ENCODE measurements at regions not wholly inside any gene's neighbourhood (a gene's known extent, or its start where the extent isn't known, plus 50 kb on each side); places are given as distances from the start of the nearest gene placed in this dataset.

- Histone ChIP-seq H3K27me3 (ENCODE audit: control insufficient read depth in 1 of 2, insufficient read depth in 2 of 2, low read length in 2 of 2) (no peaks in the 10 kb centered on the region), H3K9me3 (ENCODE audit: control insufficient read depth in 1 of 2, insufficient read depth in 1 of 2, low read length in 2 of 2) (peaks cover 10 to 12% of the 10 kb centered on the region in 2 experiments), H3K4me1 (ENCODE audit: insufficient read depth, low read length) (no peaks in the 10 kb centered on the region), H3K27ac (ENCODE audit: low read depth in 1 of 2, low read length in 2 of 2) (no peak overlapping the region), H3K4me3 (ENCODE audit: low read length) (no peak overlapping the region), H3K36me3 (ENCODE audit: insufficient read depth, low read length) (no peaks in the 10 kb centered on the region)
- TF ChIP-seq, protein P1, sequence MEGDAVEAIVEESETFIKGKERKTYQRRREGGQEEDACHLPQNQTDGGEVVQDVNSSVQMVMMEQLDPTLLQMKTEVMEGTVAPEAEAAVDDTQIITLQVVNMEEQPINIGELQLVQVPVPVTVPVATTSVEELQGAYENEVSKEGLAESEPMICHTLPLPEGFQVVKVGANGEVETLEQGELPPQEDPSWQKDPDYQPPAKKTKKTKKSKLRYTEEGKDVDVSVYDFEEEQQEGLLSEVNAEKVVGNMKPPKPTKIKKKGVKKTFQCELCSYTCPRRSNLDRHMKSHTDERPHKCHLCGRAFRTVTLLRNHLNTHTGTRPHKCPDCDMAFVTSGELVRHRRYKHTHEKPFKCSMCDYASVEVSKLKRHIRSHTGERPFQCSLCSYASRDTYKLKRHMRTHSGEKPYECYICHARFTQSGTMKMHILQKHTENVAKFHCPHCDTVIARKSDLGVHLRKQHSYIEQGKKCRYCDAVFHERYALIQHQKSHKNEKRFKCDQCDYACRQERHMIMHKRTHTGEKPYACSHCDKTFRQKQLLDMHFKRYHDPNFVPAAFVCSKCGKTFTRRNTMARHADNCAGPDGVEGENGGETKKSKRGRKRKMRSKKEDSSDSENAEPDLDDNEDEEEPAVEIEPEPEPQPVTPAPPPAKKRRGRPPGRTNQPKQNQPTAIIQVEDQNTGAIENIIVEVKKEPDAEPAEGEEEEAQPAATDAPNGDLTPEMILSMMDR (IDR thresholded peaks at IDR 0.05) = no peak
- Mint-ChIP-seq H3K4me1 (ENCODE audit: low read depth) (no peaks in the 10 kb centered on the region), H3K4me3 (no peak overlapping the region), H3K9me3 (peaks cover 7% of the 10 kb centered on the region), H3K36me3 (ENCODE audit: low read depth) (peaks cover 14% of the 10 kb centered on the region), H3K27ac (no peak overlapping the region), H3K27me3 (no peaks in the 10 kb centered on the region)
- ChIA-PET POLR2A (no interaction called here), CTCF (interaction anchor here (0.9 to 1.3 kb wide), 2 partner anchors 157 to 169 kb away, joined by 3 to 5 read pairs; no protein-coding TSS in a partner anchor)
- ATAC-seq (ENCODE audit: poor library complexity) = no peak
- no peak for DNase-seq
- intact Hi-C loops (cut with DNase I, micrococcal nuclease) = no loop called here
Measured at GRCh38 chr6:149202952-149203351, 114.6 kb upstream of the TAB2 start.

- no peaks in the 10 kb centered on the region for H3K27me3 ChIP-seq (ENCODE audit: control insufficient read depth in 1 of 2, insufficient read depth in 2 of 2, low read length in 2 of 2)
- Mint-ChIP-seq H3K9me3 (peaks cover 7% of the 10 kb centered on the region), H3K4me3 (no peak overlapping the region), H3K27me3 (no peaks in the 10 kb centered on the region), H3K4me1 (ENCODE audit: low read depth) (no peaks in the 10 kb centered on the region), H3K27ac (no peak overlapping the region), H3K36me3 (ENCODE audit: low read depth) (peaks cover 8% of the 10 kb centered on the region)
- no peak overlapping the region for H3K27ac ChIP-seq (ENCODE audit: low read depth in 1 of 2, low read length in 2 of 2)
- ATAC-seq (ENCODE audit: poor library complexity) = no peak
- intact Hi-C loops (cut with DNase I, micrococcal nuclease) = no loop called here
- ChIA-PET CTCF (interaction anchor here (0.9 kb wide), 1 partner anchor 169 kb away, joined by 5 read pairs; no protein-coding TSS in a partner anchor), POLR2A (interaction anchor here (0.6 kb wide), 1 partner anchor 114 kb away, joined by 3 read pairs; the partner anchor contains the start of gene TAB2)
- peaks cover 9 to 12% of the 10 kb centered on the region in 2 experiments for H3K9me3 ChIP-seq (ENCODE audit: control insufficient read depth in 1 of 2, insufficient read depth in 1 of 2, low read length in 2 of 2)
- H3K4me3 ChIP-seq (ENCODE audit: low read length) = no peak overlapping the region
- DNase-seq = no peak
- H3K36me3 ChIP-seq (ENCODE audit: insufficient read depth, low read length) = no peaks in the 10 kb centered on the region
- TF ChIP-seq, protein P1 (IDR thresholded peaks at IDR 0.05) = no peak
- no peaks in the 10 kb centered on the region for H3K4me1 ChIP-seq (ENCODE audit: insufficient read depth, low read length)
Measured at GRCh38 chr6:149203509-149203908, 114.0 kb upstream of the TAB2 start.

DNA sequence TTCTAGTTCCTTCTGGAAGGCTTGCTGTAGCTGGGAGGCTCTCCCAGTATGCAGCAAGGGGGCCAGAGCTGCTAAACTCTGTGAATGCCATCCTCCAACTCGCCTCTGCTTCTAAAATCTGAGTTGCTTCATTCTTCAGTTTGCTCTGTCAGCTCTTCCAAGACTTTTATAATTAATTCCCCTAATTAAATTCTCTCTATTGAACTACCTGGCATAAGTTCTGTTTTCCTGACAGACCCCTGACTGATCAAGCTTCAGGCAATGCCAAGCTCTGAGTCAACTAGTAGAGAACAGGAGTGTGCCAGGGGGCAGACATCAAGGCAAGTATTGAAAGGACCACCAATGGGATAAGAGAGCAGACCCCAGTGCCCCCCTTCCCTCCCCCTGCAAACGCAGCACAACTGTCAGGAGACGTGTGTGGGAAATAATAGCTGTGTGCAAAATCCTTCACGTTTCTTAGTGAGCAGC is 109.3 kb upstream of the TAB2 start:
- H3K9me3 Mint-ChIP-seq = no peaks in the 10 kb centered on the region
- Histone ChIP-seq H3K9me3 (ENCODE audit: control insufficient read depth in 1 of 2, insufficient read depth in 1 of 2, low read length in 2 of 2) (no peaks in the 10 kb centered on the region), H3K36me3 (ENCODE audit: insufficient read depth, low read length) (no peaks in the 10 kb centered on the region), H3K27ac (ENCODE audit: low read depth in 1 of 2, low read length in 2 of 2) (no peak overlapping the region), H3K4me3 (ENCODE audit: low read length) (no peak overlapping the region), H3K4me1 (ENCODE audit: insufficient read depth, low read length) (peaks cover 27% of the 10 kb centered on the region), H3K27me3 (ENCODE audit: control insufficient read depth in 1 of 2, insufficient read depth in 2 of 2, low read length in 2 of 2) (no peaks in the 10 kb centered on the region)
- ChIA-PET CTCF (no interaction called here), POLR2A (no interaction called here)
- no peak overlapping the region for H3K27ac Mint-ChIP-seq
- H3K4me3 Mint-ChIP-seq = no peak overlapping the region
- ATAC-seq (ENCODE audit: poor library complexity) (no peak), DNase-seq (no peak)
- no peaks in the 10 kb centered on the region for H3K36me3 Mint-ChIP-seq (ENCODE audit: low read depth)
- peaks cover 23% of the 10 kb centered on the region for H3K4me1 Mint-ChIP-seq (ENCODE audit: low read depth)
- intact Hi-C loops (cut with DNase I, micrococcal nuclease) = no loop called here
- TF ChIP-seq, protein P1 (IDR thresholded peaks at IDR 0.05) = no peak
- no peaks in the 10 kb centered on the region for H3K27me3 Mint-ChIP-seq

Measured in CD4-positive, alpha-beta T cell (primary cell).